HG02610 (cell line): ENCODE measurements at regions not wholly inside any gene's neighbourhood (a gene's known extent, or its start where the extent isn't known, plus 50 kb on each side); places are given as distances from the start of the nearest gene placed in this dataset.
"Not testable (repeated sequence)": the region's sequence is repeated elsewhere in the genome, so short reads cannot be mapped to it uniquely, and the experiment has no call there.

ENCODE experiments used
- ATAC-seq: cut with Tn5 transposase; IDR thresholded peaks from one replicate; pipeline ENCODE4 v1.9.1; 2021; ENCODE audit warnings: mild to moderate bottlenecking, moderate library complexity; ENCODE audit not compliant: unreplicated experiment

DNA sequence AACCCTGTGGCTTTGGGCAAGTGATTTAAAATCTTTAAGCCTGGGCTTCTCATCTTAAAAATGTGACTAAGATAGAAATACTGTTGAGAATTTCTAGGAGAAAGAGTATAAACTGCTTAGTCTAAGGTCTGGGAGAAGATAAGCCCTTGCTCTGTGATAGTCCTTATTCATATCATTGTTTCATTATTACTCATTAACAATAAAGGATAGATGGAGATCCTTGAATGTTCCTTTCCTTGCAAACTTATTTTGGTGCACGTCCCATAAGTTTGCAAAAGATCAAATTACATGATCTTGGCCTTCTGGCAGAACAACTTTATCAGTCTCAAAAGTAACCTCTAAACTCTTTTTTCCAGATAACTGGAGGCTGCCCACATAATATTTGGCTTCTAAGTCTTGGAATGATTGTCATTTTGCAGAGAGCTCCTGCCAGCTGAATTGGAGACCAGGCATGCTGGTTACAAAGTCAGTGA, 138.3 kb downstream of the FAM124B start:
- no peak for ATAC-seq

DNA sequence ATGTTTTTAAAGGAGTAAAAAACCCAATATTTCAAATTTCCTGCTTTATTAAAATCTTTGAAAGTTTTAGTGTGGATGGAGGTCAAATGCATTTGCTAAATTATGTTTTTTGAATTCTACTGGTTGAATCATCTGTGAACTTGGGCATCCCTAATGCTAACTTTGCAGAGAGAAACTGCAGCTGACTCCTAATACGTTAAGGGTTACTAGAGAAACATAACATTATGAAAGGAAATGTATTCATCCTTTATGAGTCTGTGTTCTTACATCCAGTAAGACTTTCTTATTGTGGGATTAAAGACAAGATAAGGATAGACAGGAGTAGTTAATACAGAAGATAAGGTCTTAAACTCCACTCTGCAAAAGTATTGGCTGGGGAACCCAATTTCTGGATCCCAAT, 140.6 kb downstream of the FAM124B start:
- no peak for ATAC-seq

DNA sequence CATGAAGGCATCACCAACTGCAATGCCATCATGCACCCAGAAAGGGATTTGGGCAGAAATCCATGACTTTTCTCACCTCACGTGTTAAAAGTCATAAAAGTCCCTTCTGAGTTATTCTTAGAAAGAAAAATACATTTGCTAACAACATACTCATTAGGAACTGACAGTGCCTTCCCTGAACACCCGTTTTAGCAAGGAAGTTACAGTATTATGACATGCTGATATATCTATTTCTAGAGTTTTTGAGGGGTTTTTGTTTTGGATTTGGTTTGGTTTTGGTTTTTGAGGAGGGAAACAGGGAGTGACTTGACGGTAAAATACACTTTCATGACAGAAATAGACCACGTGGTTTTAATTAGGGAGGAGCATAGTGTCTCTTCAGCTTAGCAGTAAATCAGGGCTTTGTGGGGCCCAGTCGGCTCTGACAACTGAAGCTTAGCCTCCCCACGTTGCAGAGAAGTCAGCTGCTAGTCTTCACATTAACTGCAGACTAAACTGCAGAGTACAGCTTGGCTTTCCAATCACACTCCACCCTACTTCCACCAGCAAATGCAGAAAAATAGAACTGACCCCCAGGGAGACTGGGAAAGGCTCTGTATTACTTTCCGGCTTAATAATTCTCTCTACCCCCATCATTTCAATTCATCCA, 141.4 kb downstream of the FAM124B start:
- ATAC-seq, result no peak

DNA sequence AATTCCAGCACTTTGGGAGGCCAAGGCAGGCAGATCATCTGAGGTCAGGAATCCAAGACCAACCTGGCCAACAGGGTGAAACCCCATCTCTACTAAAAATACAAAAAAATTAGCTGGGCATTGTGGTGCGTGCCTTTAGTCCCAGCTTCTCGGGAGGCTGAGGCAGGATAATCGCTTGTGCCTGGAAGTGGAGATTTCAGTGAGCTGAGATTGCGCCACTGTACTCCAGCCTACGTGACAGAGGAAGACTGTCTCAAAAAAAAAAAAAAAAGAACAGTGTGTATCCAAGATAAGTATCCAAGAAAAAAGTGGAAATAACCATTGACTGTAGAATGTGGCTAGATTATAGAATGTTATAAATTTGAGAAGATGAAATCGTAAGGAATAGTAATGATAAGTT, 142.1 kb downstream of the FAM124B start:
- no peak for ATAC-seq

DNA sequence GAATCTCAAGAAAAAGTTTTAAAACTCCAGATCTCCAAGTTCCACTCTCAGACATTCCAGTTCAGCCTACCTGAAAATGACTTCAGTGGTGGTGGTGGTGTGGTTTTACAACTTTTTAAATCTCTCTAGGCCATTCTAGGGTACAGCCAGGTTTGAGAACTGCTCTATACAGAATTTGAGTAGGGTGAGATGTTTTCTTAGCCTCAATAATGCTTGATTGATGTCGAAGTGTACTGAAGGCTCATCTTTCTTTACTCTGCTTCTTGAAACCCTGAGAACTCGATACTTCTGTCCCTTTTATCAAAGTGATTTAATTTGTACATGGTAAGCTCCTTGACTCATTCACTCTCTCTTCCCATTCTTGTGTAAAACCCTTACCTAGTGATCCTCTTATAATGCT, 143.8 kb downstream of the FAM124B start:
- no peak for ATAC-seq

DNA sequence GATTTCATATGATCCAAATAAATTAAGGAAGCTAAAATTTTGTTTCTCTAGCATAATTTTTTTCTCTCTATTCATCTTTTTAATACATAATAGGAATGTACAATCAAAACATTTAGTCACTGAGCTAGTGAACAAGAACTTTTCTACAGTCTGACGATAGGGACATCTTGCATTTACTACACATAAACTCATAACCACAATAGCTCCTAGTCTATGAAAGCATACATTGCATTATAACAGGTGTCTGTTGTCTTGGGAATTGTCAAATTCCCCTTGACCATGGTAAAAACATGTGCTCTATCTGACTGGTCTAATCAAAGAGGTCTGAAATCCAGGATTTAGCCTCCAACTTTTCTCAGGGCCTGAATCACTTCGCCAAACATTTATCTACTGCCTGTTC, 144.8 kb downstream of the FAM124B start:
- ATAC-seq, result no peak

DNA sequence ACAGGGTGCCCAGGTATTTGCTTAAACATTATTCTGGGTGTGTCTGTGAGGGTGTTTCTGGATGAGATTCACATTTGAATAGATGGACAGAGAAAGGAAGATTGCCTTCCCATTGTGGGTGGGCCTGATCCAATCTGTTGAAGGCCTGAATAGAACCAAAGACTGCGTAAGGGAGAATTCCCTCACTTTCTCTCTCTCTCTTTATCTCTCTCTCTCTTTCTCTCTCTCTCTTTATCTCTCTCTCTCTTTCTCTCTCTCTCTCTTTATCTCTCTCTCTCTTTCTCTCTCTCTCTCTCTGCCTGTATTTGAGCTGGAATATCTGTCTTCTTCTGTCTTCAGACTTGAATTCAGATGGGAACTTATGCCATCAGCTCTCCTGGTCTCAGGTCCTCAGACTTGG, 148.4 kb downstream of the FAM124B start:
- ATAC-seq, result no peak

DNA sequence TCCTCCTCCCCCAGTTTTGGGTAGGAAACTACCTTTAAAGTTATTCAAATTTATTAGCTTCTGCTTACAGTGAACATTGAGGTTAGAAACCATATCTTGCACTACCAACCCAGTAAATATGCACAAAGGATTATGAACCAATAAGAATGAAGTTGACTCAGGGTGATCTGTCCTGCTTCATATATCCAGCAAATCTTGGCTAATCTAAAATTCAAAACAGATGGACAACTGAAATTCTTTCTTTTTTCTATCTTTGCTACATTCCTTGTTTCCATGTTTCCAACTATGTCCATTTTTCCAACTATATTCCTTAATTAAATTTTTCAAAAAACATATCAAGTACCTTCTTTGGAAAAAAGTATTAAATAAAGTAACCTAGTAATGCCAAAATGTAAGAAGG, 149.3 kb downstream of the FAM124B start:
- ATAC-seq, result no peak

DNA sequence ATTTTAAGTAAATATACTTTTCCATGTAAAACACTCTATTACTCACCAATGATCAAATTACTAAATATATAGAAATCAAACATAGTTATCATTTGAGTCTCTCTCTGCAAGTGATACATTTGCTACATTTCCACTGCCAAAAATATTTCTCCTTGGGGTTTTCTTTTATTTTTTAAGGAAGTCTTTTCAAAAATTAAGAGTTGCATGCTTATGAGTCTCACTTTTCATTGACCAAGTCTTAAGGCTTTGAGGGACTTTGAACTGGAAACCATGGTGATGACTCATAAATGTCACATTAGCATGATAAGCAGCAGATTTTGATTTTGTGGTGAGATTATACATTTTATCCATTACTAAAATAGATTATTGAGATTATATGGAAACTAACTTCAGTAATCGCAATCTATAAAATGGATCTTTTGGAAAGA, 152.9 kb downstream of the FAM124B start:
- ATAC-seq, result no peak

DNA sequence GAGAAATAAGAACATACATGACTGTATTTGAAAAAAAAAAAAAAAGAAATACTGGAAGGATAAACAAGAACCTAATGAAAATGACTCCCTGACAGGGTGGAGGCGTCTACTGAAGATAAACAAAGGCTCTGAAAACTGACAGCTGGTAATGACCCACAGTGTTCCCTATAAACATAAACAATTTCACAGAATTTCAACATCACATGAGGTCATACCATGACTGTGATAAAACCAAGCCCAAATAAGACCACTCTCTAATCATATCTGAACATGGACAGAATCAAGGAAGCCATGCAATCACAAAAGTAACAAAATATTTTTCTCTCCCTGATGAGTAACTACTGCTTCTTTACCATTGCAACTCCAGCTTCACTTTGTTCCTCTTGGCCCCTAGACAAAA, 159.3 kb downstream of the FAM124B start:
- ATAC-seq, result no peak

DNA sequence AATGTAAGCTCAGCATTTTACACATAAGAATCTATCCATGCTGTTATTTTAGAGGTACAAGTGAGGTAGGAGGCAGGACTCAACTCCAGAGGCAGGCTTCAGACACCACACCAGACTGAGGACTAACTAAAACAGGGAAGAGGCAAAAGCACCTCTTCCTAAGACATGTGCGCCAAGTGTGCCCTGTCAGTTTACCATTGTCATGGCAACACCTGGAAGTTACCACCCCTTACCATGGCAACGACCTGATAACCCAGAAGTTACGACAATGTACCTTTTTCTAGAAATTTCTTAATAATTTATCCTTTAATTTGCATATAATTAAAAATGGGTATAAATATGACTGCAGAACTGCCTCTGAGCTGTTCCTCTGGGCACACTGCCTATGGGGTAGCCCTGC, 160.1 kb downstream of the FAM124B start:
- ATAC-seq, result no peak

DNA sequence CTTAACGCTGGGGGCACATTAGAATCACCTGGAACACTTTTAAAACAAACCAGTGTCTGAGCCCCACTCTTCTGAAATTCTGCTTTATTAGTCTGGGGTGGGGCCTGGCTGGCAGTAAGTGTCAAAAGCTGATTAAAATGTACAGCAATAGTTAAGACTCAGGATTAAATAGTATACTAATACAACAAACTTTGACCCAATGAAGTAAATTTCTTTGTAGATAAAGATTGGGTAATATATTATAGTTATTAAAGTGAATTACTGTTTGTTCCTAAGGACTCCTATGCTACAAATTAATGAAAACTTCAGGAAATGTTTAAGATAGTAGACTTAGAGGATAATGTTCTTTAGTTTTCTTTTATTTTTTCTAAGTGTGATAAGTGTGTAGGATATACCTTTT, 160.9 kb downstream of the FAM124B start:
- no peak for ATAC-seq

DNA sequence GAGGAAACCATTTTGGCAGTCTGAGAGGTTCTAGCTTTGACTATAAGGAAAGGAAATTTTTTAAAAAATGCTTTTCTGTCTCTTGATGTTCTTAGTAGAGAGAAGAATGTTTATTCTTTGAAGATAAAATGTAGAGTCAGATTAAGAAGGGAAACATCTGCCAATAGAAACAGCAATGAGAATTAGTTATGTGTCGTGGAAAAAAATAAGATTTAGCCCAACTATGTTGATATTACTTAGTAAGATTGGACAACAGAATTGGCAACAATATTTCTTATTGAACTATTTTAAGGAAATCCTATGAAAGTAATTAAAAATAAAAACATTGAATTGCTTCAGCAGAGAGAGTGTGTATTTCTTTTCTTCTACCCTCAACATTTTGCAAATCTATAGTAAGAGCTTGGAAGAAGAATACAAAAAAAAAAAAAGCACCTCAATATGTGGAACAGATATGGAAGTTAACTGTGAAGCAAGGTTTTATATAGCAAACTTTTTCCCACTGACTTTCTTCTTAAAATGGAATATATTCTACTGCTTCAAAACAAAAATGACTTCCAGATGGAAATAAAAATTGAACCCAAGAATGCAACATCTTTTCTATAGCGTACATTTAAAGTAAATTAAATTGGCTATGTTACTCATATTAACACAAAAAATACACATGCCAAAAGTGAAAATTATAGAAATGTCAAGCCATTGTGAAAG, 177.9 kb downstream of the FAM124B start:
- no peak for ATAC-seq

DNA sequence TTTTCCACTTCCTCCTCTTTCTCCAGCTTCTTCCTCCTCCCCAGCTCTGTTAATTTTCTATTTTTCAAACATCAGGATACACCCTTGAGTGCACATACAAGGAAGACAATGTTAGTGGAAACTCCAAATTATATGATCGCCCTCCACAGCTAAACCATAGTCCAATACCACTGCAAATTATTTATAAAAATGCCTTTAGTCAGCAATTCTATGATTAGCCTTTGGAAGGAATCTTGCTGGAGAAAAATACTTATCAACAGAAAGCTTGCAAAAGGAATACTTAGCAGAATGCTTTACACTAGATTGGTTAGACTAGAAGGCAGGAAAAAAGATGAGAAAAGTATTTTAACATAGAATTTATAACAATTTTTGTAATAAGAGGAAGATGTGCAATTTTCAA, 178.9 kb downstream of the FAM124B start:
- no peak for ATAC-seq

DNA sequence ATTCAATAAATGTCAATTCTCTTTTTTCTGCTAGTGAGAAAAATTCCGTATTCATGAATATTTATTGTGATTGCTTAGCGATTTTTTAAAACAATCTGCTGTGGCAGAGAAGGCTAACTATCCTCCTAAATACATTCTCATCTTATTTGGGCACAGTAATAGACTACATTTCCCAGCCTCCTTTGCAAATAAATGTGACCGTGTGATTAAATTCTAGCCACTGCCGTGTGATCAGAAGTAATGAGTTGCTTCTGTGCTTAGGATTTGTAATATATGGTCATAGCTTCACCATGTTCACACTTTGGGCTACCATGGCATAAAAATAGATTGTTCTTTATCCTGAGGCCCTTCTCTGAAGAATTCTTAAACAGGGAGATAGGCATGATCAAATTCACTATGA, 179.6 kb downstream of the FAM124B start:
- no peak for ATAC-seq

DNA sequence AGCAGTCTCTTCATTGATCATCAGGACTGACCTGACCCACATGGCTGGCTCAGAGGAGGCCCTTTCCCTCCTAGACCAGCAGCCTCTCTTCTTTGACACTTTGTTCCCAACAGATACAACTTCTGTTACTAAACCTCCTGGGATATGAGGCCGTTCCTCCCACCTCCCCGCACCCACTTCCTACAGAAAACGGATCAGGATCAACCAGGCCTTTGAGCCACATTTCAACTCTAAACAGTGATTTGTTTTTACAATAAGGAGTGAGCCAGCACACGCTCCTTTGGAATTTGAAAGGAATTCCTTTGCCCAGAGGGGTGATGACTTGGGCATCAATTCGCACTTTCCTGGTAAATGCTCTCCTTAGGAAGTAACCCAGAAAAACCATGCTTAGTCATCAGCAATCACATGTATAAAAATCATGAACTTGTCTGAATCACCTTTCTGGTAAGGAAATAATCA, 180.4 kb downstream of the FAM124B start:
- ATAC-seq, result no peak

DNA sequence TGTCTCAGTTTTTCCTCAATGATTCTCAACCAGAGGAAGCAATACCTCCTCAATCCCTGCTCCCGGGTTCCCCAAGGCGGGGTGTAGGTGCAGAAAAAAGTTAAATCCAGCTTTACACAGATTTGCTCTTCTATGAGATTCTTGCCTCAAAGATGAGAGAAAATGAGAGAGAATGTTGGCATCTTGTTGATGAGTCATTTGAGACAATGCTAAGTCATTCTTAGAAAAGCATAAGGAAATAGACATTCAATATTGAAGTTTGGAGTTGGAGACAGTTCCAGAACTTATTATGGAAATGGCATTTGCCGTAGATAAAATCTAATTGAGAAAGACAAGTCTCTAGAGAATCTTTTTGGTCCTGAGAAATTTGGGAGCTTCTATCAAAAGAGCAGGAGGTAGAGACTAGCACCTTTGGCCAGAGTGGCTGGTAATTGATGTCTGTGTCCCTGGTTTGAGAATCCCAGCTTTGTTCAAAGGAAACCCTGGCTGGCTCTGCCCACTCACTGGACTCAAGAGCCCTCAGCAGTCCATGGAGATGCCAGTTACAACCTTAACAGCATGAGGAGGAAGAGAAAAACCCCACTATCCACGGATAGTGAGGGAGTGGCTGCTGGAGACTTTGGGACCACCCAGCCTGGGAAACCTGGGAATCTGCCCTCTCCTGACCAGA, 181.2 kb downstream of the FAM124B start:
- no peak for ATAC-seq

DNA sequence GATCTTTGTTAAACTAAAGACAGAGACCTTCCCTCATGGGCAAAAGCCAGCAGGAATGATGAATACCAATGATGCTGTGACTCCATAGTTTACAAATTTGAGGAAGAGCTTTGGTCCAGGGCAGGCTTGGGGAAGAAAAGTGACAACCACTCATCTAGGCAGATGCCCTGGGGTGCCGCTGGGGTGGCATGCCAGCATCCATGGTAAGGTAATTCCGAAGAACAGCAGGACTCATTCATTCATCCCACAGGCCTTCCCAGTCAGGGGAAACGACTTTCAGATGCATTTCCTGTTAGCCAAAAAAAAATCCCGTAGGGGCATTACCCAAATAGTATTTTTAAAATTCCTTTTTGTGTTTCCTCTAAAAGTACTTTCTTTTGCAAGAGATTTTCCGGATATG, 180.7 kb upstream of the SERPINE2 start:
- ATAC-seq, result no peak

DNA sequence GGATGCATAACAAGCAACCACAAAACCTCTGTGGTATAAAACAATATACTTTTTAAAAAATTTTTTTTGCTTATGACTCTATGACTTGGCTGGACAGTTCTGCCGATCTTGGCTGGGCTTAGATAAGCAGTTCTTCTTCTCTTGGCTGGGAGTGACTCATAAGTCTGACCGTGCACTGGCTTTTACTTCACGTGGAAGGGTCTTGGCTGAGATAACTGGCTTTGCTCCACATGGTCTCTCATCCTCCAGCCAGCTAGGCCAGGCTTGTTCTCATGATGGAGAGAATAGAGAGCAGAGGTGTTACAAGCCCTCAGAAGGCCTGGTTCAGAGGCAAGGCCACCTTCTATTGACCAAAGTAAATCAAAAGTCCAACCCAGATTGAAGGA, 178.9 kb upstream of the SERPINE2 start:
- ATAC-seq, result no peak

DNA sequence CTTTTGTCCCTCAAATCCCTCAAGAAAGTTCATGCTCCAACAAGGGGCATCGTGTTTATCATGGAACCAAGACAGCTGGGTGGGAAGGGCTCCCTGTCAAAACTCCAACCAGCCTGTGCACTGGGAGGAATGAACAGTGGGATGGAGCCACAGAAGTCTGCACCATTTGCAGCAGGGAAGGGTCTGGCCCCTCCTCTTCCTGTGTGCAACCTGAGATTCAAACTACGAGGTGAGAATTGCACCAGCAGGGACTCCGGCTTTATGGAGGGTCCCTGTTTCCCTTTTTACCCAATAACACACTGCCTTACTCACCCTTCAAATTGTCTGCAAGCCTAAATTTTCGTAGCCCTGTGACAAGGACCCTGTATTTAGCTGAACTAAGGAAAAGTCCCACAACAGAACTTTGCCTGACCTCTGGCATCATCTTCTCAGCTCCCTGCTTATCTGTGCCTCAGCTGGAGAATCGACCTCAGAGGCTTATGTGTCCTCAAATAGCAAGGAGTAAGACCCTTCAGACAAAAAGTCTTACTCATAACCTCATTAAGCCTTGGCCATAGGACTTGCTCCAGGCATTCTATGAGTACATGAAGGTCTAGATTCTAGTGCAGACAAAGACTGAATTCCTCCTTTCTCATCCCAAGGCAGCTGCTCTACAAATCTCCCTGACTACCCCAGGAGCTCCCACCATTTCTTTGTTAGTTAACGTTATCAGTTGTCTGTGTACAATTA, 178.3 kb upstream of the SERPINE2 start:
- ATAC-seq, result no peak

DNA sequence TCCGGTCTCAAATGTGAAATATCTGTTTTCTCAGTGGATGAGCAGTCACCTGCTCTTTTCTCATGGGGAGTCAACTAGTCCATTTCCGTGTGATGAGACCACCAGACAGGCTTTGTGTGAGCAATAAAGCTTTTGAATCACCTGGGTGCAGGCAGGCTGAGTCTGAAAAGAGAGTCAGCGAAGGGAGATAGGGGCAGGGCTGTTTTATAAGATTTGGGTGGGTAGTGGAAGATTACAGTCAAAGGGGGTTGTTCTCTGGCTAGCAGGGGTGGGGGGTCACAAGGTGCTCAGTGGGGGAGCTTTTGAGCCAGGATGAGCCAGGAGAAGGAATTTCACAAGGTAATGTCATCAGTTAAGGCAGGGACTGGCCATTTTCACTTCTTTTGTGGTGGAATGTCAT, 176.5 kb upstream of the SERPINE2 start:
- ATAC-seq, result not testable (repeated sequence)
